Lung (tissue), 11 donors: ENCODE measurements at regions not wholly inside any gene's neighbourhood (a gene's known extent, or its start where the extent isn't known, plus 50 kb on each side); places are given as distances from the start of the nearest gene placed in this dataset.

Experiments
- ATAC-seq: fragments of 200-7000 bp; cut with Tn5 transposase; one replicate; pipeline ENCODE4 v1.9.1; 2020; ENCODE audit warnings: moderate number of reproducible peaks; ENCODE audit not compliant: insufficient read depth, low FRiP score
- DNase-seq, 3 donors: peaks; one replicate each; pipeline ENCODE4 v3.0.0-alpha.2; 2013 to 2017
- H3K27ac ChIP-seq, 2 donors: one replicate each; pipeline ENCODE4 v1.5.1; 2013; ENCODE audit warnings: mild to moderate bottlenecking in 2 of 2, moderate library complexity in 2 of 2, control low read depth in 1 of 2, inconsistent platforms in 1 of 2, low read depth in 1 of 2, low read length in 1 of 2
- H3K27me3 ChIP-seq, 3 donors: one replicate each; pipeline ENCODE4 v1.5.1; 2013; ENCODE audit warnings: low read length in 2 of 3; ENCODE audit not compliant: control insufficient read depth in 3 of 3, insufficient read depth in 3 of 3
- H3K36me3 ChIP-seq, 4 donors: one replicate each; pipeline ENCODE4 v1.5.1; 2013; ENCODE audit warnings: low read length in 4 of 4, mild to moderate bottlenecking in 1 of 4, moderate library complexity in 1 of 4; ENCODE audit not compliant: control insufficient read depth in 4 of 4, insufficient read depth in 4 of 4
- H3K4me1 ChIP-seq, 5 donors: one replicate each; pipeline ENCODE4 v1.5.1; 2013; ENCODE audit warnings: low read length in 5 of 5, mild to moderate bottlenecking in 2 of 5, moderate library complexity in 1 of 5; ENCODE audit not compliant: control insufficient read depth in 5 of 5, insufficient read depth in 5 of 5
- H3K4me3 ChIP-seq: one replicate; pipeline ENCODE4 v1.5.1; 2013; ENCODE audit warnings: mild to moderate bottlenecking, control low read depth, moderate library complexity
- H3K9ac ChIP-seq, 2 donors: one replicate each; pipeline ENCODE4 v1.5.1; 2013; ENCODE audit warnings: low read length in 2 of 2, control low read depth in 1 of 2; ENCODE audit not compliant: insufficient read depth in 1 of 2
- H3K9me3 ChIP-seq, 4 donors: one replicate each; pipeline ENCODE4 v1.5.1; 2013; ENCODE audit warnings: low read length in 3 of 4, mild to moderate bottlenecking in 1 of 4, moderate library complexity in 1 of 4; ENCODE audit not compliant: control insufficient read depth in 4 of 4, insufficient read depth in 3 of 4
- CTCF ChIP-seq: IDR thresholded peaks from 2 replicates; pipeline ENCODE4 v1.5.1; 2012; ENCODE audit warnings: mild to moderate bottlenecking; ENCODE audit errors: control extremely low read depth, extremely low read depth
- WGBS, 2 donors: extraction: QIAGEN DNeasy Blood & Tissue Kit; methylation state at CpG; one replicate each; pipeline ENCODE4 v1.1.7; 2013; 5-methylcytosine and 5-hydroxymethylcytosine counted together
- donor health status: control.
- donor health status: control.
- donor health status: Bipolar disorder and iron deficiency.
- donor health status: healthy.
- donor health status: DM: yes; HTN: yes; CAD: no.

DNA sequence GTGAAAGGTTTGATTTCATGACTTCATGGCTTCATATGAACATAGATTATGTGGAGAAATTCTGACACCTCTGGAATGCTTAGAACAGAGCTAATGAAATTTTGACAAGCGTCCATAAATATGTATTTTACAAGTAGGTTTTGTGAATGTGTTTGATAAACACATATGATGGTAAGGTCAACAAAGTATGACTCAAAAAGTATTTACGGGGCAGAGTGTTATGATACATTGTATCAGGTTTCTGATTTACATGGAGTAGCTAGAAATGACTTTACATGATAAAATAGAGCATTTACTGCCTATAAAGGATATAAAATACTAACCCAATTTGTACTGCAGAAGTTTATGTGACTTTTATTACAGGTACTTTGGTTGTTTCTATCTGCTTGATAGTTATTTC lies 206.3 kb downstream of the MDFIC start:
- no peak overlapping the region for H3K4me3 ChIP-seq
- ATAC-seq = no peak
- WGBS, 2 donors = 72 to 79% methylated on average over 2 of the region's 2 CpGs

DNA sequence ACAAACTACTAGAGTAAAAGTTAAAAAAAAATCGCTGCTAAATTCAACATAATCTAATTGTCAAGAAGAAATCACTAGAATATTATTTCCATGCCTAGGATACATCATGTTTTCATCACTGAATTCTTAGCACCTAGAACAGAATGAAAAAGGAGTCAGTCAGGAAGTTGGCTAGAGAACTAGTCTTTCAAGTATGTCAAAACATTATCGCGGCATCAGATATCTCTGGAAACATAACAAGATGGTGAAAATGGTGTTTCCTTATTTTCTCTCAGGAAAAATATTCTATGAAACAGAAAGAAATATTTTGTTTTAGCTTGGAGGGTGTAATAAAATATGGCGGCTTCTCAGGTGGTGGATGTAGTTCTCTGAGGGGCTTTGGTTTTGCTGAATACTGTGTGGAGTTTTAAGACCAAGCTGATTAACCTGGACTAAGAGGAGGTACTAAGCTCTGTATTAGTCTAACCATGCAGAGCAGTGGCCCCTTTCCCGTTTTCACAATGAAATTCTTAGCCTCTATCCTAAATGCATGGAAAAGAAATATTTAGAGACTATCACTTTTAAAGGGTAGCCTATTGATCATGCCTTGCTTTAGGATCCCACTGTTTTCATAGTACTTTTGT lies 205.6 kb downstream of the MDFIC start:
- Histone ChIP-seq H3K36me3 (no peaks in the 10 kb centered on the region), H3K9me3 (no peaks in the 10 kb centered on the region), H3K4me1 (peaks cover 0 to 11% (median 0%) of the 10 kb centered on the region in 5 donors), H3K27ac (no peak overlapping the region), H3K9ac (no peak overlapping the region), H3K27me3 (no peaks in the 10 kb centered on the region), H3K4me3 (no peak overlapping the region)
- WGBS, 2 donors = 67 to 72% methylated on average over 5 of the region's 5 CpGs
- no peak for DNase-seq
- TF ChIP-seq CTCF = no peak
- ATAC-seq = no peak

More for the DNA sequence above, 206.3 kb downstream of the MDFIC start:
- TF ChIP-seq CTCF = no peak
- H3K27ac ChIP-seq = no peak overlapping the region
- no peaks in the 10 kb centered on the region for H3K36me3 ChIP-seq
- peaks cover 0 to 4% (median 0%) of the 10 kb centered on the region in 5 donors for H3K4me1 ChIP-seq
- H3K27me3 ChIP-seq = no peaks in the 10 kb centered on the region
- H3K9me3 ChIP-seq = no peaks in the 10 kb centered on the region
- DNase-seq = peak in 1 of 3 donors; percentile 3
- H3K9ac ChIP-seq = no peak overlapping the region

- no peaks in the 10 kb centered on the region for H3K36me3 ChIP-seq
- no peak for DNase-seq
- H3K4me1 ChIP-seq = peaks cover 0 to 13% (median 0%) of the 10 kb centered on the region in 5 donors
- no peak for ATAC-seq
- no peak overlapping the region for H3K9ac ChIP-seq
- no peaks in the 10 kb centered on the region for H3K9me3 ChIP-seq
- TF ChIP-seq CTCF = no peak
- no peaks in the 10 kb centered on the region for H3K27me3 ChIP-seq
- H3K27ac ChIP-seq = no peak overlapping the region
- no peak overlapping the region for H3K4me3 ChIP-seq
These were observed 203.9 kb downstream of the MDFIC start for GRCh38 chr7:115125750-115126149.

DNA sequence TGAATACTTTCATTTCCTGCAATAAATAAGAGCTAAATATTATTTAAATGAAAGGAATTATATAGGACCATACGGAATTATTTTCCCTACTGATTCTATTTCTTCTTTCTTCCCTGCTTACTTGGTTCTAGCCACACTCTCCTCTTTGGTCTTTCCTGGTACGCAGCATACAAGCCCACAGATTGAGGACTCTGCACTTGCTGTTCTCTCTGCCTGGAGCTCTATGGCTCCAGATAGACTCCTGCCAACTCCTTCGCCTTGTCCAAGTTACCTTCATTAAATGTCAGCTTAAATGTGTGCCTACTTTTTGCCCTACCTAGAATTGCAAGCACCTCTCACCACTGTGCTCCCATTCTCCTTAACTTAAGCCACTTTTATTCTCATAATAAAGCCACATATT lies 203.4 kb downstream of the MDFIC start:
- DNase-seq (no peak), ATAC-seq (no peak)
- no peak overlapping the region for H3K4me3 ChIP-seq
- H3K9ac ChIP-seq = no peak overlapping the region
- H3K36me3 ChIP-seq = no peaks in the 10 kb centered on the region
- 98% methylated on average over 3 of the region's 3 CpGs for WGBS, 2 donors
- peaks cover 0 to 13% (median 0%) of the 10 kb centered on the region in 5 donors for H3K4me1 ChIP-seq
- no peak overlapping the region for H3K27ac ChIP-seq
- H3K9me3 ChIP-seq = no peaks in the 10 kb centered on the region
- no peaks in the 10 kb centered on the region for H3K27me3 ChIP-seq
- TF ChIP-seq CTCF = no peak
